Cardiac septum (tissue), 1 donor: ENCODE measurements at regions not wholly inside any gene's neighbourhood (a gene's known extent, or its start where the extent isn't known, plus 50 kb on each side); places are given as distances from the start of the nearest gene placed in this dataset.

Experiments used
- DNase-seq: peaks from one replicate; pipeline ENCODE4 v3.0.0-alpha.2; 2020; ENCODE audit warnings: low spot score
- intact Hi-C: fragments of 100-400 bp; cut with DNase I; formaldehyde crosslinking; loops from one replicate; pipeline ENCODE4 v1.14.0; 2022
- donor health status: DM: no; HTN: no; CAD: no.

DNA sequence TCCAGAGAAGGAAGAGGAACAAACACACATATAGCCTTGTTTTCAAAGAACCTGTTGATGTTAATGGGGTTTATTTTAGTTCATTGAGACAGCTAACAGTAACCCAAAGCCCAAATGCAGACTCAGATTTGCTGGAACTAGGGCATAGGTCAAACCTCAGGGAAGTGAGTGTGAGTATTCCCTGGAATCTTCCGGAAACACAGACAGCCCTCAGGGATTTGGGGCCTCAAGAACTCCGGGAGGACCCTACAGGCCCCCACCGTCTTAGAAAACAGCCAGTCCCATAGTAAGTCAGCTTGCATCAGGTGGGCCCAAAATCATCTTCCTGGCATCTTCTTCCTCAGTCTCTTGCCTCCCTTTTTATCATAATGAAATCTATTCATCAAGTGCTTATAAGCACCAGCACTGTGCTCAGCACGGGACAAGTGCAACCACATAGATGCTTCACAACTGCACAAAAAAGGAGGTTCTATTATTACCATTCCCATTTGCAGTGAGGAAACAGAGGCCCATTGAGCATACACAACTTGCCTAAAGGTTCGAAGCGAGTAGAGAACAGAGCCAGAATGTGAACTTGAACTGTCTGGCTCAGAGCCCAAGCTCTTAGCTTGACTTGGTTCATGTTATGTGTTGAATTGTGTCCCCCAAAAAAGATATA lies 50.2 kb upstream of the BCL11A start:
- no peak for DNase-seq

DNA sequence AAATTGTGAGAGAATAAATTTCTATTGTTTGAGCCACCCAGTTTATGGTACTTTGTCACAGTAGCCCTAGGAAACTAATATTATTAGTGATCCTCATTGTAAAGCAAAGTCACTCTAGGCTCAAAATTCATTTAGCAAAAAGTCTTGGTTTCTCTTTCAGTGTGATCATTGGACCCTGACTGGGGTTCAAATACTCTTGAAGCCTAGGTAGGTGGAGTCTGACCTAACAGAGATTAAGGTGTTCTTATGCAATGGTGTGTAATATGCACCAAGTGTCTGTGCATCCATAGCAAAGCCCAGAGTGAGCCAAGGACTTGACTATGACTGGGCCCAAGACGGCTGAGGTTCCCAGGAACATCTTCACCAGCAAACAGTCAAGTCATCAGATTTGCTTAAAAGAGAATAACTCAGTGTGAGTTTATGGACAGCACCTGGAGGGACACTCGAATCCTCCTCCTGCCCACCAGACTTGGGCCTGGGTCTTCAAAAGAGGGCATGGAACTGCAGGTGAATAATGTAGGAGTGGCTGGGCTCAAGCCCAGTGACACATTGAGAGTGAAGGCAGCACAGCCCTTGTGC lies 51.1 kb upstream of the BCL11A start:
- no peak for DNase-seq
- intact Hi-C loops, result no loop called here

More for the DNA sequence above, 50.2 kb upstream of the BCL11A start:
- intact Hi-C loops, result no loop called here

DNA sequence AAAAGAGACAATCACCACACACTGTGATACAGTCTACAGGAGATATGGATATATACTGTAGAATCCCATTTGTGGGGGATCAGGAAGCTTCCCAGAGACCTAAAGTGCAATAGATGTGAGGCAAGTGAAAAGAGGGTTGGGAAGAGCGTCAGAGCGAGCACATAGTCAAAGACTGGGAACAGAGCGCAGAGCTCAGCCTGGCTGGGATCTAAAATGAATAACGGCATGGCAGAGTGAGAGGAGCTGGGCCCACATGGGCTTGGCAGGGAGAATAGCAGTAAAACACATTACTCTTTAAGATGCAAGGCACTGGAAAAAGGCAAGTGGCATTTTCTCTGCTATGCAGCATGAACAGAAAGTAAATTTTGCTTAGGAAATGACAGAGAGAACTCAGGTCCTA lies 52.4 kb upstream of the BCL11A start:
- intact Hi-C loops, result no loop called here
- DNase-seq, result no peak

DNA sequence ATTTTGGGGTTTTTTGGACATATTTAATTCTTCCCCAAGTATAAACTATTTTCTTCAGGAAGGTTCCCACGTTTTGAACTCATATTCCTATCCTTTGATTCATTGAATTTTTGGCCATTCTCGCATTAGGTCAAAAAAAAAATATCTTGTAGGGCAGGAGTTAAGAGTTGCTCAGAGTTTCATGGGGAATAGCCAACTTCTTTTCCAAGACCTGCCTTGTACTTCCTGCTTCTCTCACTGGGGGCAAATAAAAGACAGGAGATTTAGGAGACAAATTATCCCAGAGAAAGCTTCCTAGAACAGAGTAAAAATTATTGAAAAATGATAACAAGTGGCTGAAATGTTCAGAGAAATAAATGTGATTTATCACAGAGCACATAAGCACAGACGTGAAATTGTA lies 55.2 kb upstream of the BCL11A start:
- intact Hi-C loops, result no loop called here
- DNase-seq, result no peak

DNA sequence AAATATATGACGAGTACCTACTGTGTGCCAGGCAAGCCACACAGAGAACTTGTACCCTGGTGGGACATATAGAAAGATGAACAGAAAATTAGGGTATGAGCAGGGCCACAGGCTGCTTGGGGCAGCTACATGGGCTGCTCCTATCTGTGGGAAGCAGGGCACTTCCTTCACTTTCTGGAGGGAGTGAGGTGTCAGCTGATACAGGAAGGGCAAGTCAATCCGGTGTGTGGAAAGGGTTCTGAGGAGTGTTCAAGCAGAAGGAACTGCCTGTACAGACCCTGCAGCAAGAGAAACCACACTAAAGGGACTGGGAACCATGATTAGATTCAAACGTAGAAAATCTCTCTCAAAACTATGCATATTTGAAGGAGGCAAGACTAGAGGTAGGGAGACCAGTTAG lies 58.6 kb upstream of the BCL11A start:
- intact Hi-C loops, result no loop called here

DNA sequence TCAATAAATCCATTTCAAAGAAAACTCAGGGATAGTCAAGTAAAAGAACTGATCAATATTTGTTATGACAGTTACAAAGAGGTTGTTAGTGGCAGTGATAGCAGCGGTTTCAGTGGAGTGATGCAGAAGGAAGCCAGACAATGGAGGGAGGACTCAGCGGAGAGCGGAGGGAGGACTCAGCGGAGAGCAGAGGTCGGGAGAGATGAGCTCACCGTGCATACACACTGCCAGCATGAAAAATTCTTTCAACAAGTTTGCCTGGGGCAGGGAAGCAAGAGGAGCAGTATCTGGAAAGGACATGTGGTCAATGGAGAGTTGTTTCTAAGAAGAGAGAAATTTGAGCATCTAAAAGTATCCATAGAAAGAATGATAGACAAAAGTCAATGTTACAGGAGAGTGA lies 60.9 kb upstream of the BCL11A start:
- no peak for DNase-seq
- intact Hi-C loops, result no loop called here

More for the DNA sequence above, 58.6 kb upstream of the BCL11A start:
- DNase-seq, result no peak

DNA sequence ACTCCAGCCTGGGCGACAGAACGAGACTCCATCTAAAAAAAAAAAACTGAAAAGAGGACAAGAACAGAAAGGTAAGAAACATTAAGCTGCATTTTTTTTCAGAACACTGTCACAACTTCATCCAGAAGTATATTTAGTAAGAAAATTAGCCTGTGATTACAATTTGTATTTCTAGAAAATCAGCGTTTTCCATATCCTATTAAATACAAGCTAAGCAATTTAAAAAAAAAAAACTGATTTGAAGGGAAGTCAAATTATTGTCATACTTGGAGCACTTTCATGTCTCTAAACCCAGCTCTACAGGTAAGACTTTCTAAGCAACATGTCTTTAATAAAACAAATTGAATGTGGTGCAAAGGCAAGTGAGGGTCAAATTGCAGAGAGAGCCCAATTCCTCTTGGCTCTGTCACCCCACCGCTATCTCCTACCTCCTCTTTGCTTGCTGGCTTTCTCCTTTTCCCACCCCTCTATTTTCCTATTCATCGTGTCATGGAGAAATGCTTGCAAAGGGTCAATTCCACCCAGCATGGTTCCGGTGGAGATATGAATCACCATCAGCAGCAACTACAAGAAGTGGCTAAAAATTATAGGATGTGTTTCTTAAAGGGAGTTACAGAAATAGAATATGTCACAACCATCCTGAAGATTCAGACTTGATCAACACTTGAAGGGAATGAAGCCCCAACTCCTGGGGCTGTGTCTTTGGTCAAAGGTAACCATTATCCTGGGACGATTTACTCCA lies 68.4 kb upstream of the BCL11A start:
- DNase-seq, result no peak

DNA sequence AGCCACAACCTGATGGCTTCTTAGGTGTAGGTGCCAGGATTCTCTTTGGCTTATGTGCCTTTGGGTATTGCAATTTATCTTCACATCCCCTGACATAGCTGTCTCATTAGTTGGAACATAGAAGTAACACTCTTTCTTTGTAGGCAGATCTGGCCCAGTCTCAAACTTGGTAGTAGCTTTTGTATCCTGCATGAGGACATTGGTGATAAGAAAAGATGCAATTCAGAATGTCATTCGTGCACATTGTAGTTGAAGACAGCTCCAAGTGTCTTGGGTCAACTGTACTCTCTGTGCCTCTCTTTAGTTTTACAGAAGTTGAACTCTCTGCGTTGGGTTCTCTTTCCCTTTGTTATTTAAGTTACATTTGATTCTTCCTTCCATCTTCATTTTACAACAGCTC lies 69.6 kb upstream of the BCL11A start:
- intact Hi-C loops, result no loop called here

More for the DNA sequence above, 68.4 kb upstream of the BCL11A start:
- intact Hi-C loops, result no loop called here

DNA sequence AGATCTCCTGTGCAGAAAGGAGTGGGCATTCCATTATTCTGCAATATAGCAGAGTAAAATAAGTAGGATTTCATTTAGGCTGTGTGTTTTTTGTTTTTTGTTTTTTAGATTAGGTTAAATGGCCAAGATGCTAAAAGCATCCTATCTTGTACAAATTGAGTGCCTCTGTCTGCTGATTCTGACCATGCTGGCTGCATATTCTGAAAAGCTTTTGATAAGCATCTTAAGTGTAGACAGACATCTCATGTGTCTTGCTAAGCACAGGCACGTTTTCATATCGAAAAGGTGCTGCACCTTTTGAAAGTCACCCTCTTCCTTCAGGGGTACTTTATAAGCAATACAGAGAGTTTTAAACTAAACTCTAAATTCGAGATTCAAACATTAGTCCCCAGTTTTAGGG lies 74.0 kb upstream of the BCL11A start:
- DNase-seq, result no peak
- intact Hi-C loops, result no loop called here

More for the DNA sequence above, 69.6 kb upstream of the BCL11A start:
- no peak for DNase-seq

DNA sequence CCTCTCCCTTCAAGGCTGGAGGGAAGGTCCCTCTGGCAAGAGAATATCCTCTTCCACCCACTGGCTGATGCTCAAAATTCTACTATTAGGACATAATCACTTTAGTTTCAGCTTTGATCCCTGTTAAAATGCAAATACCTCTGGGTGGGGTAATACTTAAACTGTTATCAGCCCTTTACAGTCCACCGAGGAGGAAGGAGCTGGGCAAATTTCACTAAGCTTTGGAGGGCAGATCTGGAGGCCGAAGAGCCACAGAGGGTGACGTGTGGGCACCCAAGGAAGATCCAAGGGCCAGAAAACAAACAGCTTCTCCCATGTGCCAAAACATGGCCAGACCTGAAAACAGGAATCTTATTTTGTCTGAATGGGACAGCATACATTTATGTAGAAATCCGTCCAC lies 74.6 kb upstream of the BCL11A start:
- DNase-seq, result no peak
- intact Hi-C loops, result no loop called here

DNA sequence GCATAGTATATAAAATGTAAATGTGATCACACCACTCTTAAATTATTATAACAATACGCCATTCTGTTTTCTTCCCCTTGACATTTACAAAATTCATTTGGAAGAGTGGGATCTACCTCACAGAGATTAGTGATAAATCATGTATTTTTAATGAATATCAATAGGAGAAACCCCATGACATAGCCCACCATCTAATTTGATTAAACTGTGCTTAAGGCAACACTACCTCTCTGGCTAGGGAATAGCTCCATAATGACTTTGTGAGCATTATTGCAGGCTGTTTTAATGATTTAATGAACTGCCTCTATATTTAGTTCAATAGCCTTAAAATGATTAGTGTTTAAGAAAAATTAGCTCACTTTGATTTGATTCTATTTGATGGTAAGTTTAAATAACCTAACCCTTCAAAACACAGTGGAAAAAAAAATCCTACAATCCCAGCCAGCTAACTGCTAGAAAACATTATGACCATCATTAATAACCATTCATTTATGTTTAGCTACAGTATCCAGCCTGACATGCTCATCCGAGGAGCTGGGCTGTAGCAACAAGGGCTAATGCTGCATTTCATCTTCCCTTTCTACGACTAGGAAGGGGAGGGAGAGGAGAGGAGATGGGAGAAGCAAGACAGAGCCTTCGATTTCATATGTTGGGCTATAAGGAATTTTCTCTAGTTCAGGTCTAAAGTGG lies 75.3 kb upstream of the BCL11A start:
- intact Hi-C loops, result no loop called here
- no peak for DNase-seq

DNA sequence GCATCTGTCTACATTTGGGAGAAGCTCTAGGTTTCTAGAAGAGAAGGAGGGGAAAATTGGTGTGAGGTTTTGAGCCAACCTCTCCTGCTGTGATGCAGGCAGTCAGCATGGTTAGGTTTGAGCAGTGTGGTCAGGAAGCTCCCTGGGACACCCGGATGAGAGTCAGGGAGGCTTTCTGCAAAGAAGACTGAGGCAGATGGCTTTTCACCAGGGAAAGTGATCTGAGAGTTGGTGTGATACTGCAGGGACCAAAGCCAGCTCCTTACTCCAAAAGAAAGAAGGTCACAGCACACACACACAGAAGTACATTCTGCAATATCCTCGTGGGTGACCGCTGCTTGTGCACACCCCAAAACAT lies 75.8 kb upstream of the BCL11A start:
- intact Hi-C loops, result no loop called here
- no peak for DNase-seq

DNA sequence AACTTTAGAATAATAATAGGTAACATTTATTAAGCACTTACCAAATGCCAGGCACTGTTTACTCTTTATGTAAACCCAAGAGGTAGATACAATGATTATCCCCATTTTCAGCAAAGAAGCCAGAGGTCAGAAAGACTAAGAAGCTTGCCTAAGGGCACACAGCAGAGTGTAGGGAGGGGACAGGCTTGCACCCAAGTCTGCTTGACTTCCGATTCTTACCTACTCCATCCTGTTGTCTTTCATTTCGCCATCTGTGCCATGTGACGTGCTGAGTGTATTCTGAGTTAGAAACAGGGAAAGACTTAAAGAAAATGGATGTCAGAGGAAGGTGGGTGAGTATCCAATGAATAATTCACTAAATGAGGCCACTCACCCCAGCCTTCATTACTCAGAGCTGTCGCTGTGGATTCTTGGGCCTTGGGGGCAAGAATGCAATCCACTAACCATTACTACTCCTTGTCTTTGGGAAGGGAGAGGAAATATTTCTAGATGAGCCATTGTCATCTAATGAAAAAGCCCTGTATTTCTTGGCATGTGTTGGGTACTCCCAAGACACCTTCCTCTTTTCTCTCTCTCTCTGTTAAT lies 76.4 kb upstream of the BCL11A start:
- no peak for DNase-seq

DNA sequence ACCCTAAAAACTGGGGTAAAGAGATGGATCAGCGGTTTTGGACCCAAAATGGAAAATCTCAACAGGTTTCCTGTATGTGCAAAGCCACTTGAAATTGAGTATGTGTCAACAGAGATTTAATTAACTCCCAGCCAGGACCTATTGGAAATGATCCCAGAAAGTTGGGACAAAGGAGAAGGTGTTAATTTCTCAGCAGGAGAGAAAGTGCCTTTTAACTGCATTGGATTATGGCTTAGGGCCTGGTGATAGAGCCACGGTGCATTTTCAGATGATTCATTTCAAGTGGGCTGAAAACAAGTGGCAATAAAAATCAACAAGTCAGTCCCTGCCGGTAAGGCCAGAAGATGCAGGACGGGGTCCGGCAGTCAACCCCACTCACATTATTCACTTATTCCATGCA lies 80.2 kb upstream of the BCL11A start:
- intact Hi-C loops, result no loop called here
- no peak for DNase-seq

More for the DNA sequence above, 76.4 kb upstream of the BCL11A start:
- intact Hi-C loops, result no loop called here

DNA sequence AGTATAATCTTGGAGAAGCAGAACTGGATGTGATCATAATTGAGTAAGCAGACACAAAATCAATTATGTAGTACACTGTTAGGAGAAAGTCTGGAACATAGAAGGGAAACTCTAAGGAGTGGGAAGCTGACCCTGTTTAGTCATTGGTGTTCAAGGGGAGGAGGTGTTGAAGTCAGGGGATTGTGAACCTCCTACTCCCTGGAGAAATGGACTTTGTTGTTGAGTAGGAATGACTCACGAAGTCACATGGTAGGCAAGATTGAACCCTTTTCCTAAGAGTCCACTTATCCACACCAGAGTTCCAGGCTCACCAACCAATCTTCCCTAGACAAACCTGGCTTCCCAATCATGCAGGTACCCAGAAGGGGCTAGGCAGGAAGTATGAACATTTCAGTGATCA lies 81.0 kb upstream of the BCL11A start:
- intact Hi-C loops, result no loop called here
- DNase-seq, result no peak

DNA sequence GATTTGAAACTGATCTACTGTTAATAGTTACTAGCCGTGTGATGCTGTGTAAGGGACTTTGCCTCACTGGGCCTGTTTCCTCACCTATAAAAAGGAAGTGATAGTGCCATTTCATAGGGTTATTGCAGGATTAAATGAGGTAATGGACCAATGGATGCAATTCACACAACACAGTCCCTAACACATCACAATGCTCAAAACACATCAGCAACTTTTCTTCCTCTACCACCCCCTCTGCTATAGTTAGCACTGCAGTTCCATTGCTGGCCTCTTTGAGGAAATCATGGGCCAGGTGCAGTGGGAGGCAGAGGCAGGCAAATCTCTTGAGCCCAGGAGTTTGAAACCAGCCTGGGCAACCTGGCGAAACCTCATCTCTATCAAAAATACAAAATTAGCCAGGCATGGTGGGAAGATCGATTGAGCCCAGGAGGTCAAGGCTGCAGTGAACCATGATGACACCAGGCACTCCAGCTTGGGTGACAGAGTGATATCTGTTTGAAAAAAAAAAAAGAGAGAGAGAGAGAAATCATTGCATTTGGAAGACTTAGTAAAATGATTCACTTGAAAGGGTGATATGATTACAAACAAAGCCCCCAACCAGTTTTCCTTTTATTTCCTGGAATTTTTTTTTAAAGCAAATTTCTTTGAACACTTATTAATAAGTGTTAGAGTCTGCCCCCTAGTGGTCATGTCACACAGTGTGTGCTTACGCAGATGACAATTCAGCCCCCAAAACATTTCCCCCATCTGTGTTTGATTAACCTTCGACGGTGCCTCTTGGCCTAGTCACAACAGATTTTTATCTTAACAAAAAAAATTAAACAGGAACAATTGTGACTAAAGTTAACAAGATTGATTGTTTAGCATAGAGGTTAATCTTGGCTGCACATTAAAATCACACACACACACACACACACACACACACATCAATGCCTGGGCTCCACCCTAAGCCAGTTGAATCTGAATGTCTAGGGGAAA lies 88.6 kb upstream of the BCL11A start:
- intact Hi-C loops, result no loop called here

DNA sequence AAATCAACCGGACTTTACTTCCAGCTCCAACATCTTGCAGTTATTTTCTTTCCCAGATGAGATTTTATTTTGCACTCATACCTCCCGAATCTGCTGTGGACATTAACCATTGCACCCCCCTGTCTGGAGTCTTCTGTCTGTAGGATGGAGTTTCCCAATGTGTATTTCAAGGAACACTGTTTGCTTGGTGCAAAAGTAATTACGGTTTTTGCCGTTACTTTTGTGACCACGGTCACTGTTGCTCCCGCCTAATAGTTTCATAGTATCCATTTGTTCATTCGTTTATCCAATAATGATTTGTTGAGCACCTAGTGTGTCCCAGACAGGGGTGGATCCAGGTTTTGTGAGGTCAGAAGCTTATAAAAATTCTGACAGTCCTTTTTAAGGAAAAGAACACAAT lies 90.3 kb upstream of the BCL11A start:
- intact Hi-C loops, result no loop called here

More for the DNA sequence above, 88.6 kb upstream of the BCL11A start:
- no peak for DNase-seq

DNA sequence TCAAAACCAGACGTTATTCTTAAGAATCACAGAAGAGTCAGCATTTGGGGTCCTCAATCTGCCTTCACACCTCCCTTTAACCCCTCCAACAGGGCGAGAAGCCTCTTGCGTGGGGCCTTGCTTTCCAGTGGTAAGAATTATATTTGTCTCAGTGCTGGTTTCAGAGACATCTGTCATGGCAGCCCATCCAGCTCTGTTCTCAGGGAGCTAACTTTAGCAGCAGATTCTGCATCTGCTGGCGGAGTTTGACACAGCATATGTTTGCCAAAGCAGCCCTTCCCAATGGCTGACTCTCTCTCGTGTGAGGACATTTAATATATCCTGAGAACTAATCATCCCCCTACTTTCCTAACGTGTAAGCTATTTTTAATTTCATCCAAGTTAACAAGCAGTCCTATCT lies 91.5 kb upstream of the BCL11A start:
- DNase-seq, result no peak
- intact Hi-C loops, result no loop called here

More for the DNA sequence above, 90.3 kb upstream of the BCL11A start:
- DNase-seq, result no peak

DNA sequence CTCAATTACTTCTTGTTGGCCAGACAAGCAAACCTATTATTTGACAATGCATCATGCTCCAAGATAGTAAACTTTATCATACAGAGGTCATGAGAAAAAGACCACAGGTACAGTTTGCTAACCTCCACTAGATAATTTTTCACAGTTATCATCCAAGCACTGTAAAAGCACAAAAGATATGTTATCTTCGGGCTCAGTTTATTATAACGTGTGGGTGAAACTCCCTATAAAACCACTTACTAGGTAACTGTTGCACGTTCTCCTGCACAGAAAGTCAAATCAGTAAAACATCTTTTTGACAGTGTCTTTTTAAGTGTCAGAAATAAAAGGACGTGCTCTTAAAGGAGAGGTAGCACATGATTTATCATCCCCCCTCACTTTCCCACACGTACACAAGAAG lies 94.7 kb upstream of the BCL11A start:
- DNase-seq, result no peak
- intact Hi-C loops, result no loop called here
